GM23248 (cell line): ENCODE measurements at regions not wholly inside any gene's neighbourhood (a gene's known extent, or its start where the extent isn't known, plus 50 kb on each side); places are given as distances from the start of the nearest gene placed in this dataset.

Experiments used
- DNase-seq: peaks from one replicate; pipeline ENCODE4 v3.0.0-alpha.2; 2015
- H2AFZ ChIP-seq: fragments of 200-600 bp; sonication (generic); 2 replicates; pipeline ENCODE4 v1.6.1; 2016; ENCODE audit warnings: antibody characterized with exemption
- H3F3A ChIP-seq: fragments of 200-600 bp; sonication (generic); 2 replicates; pipeline ENCODE4 v1.6.1; 2016; ENCODE audit warnings: mild to moderate bottlenecking, antibody characterized with exemption, mixed run types; ENCODE audit not compliant: insufficient read depth
- H3K27ac ChIP-seq: fragments of 200-600 bp; sonication (generic); 2 replicates; pipeline ENCODE4 v1.5.1; 2016; ENCODE audit warnings: mild to moderate bottlenecking
- H3K27me3 ChIP-seq: fragments of 200-600 bp; sonication (generic); replicated peaks from 2 replicates; pipeline ENCODE4 v1.6.1; 2016; ENCODE audit warnings: mild to moderate bottlenecking; ENCODE audit not compliant: insufficient read depth
- H3K36me3 ChIP-seq: fragments of 200-600 bp; sonication (generic); 2 replicates; pipeline ENCODE4 v1.6.1; 2016; ENCODE audit warnings: low read depth, mild to moderate bottlenecking
- H3K4me1 ChIP-seq: fragments of 200-600 bp; sonication (generic); 2 replicates; pipeline ENCODE4 v1.6.1; 2016; ENCODE audit warnings: mild to moderate bottlenecking; ENCODE audit not compliant: insufficient read depth
- H3K4me2 ChIP-seq: fragments of 200-600 bp; sonication (generic); one replicate; pipeline ENCODE4 v1.6.1; 2016; ENCODE audit warnings: mild to moderate bottlenecking; ENCODE audit not compliant: unreplicated experiment
- H3K4me3 ChIP-seq: fragments of 200-600 bp; sonication (generic); 2 replicates; pipeline ENCODE4 v1.5.1; 2016; ENCODE audit warnings: mild to moderate bottlenecking
- H3K79me2 ChIP-seq: fragments of 200-600 bp; sonication (generic); 2 replicates; pipeline ENCODE4 v1.6.1; 2016; ENCODE audit warnings: mild to moderate bottlenecking; ENCODE audit not compliant: insufficient read depth
- H3K9ac ChIP-seq: fragments of 200-600 bp; sonication (generic); 2 replicates; pipeline ENCODE4 v1.6.1; 2016; ENCODE audit warnings: mild to moderate bottlenecking
- H3K9me2 ChIP-seq: fragments of 200-600 bp; sonication (generic); 2 replicates; pipeline ENCODE4 v1.6.1; 2016; ENCODE audit warnings: mixed run types, mild to moderate bottlenecking, moderate library complexity; ENCODE audit not compliant: insufficient read depth
- H3K9me3 ChIP-seq: fragments of 200-600 bp; sonication (generic); one replicate; pipeline ENCODE4 v1.6.1; 2017; ENCODE audit warnings: low read depth
- H4K20me1 ChIP-seq: fragments of 200-600 bp; sonication (generic); 2 replicates; pipeline ENCODE4 v1.6.0; 2016; ENCODE audit not compliant: insufficient read depth
- EZH2 ChIP-seq: fragments of 200-600 bp; sonication (generic); IDR thresholded peaks from 2 replicates; pipeline ENCODE4 v1.6.1; 2018; ENCODE audit warnings: antibody characterized with exemption, mild to moderate bottlenecking; ENCODE audit not compliant: insufficient read depth, poor library complexity, severe bottlenecking
- EZH2phosphoT487 ChIP-seq: fragments of 200-600 bp; sonication (generic); IDR thresholded peaks from 2 replicates; pipeline ENCODE4 v1.6.1; 2018; ENCODE audit warnings: antibody characterized with exemption, moderate library complexity, mild to moderate bottlenecking, low read depth; ENCODE audit not compliant: insufficient read depth
- WGBS, 2 experiments: methylation state at CpG; one replicate each; pipeline ENCODE4 v1.1.6; 2015 to 2017; ENCODE audit warnings: low lambda C conversion rate in 2 of 2, low coverage in 1 of 2; ENCODE audit errors: missing lambda C conversion rate in 2 of 2; 5-methylcytosine and 5-hydroxymethylcytosine counted together
- in situ Hi-C: fragments of 300-500 bp; cut with MboI; formaldehyde crosslinking; loops from 2 replicates; pipeline ENCODE4 v1.15.0; 2020

DNA sequence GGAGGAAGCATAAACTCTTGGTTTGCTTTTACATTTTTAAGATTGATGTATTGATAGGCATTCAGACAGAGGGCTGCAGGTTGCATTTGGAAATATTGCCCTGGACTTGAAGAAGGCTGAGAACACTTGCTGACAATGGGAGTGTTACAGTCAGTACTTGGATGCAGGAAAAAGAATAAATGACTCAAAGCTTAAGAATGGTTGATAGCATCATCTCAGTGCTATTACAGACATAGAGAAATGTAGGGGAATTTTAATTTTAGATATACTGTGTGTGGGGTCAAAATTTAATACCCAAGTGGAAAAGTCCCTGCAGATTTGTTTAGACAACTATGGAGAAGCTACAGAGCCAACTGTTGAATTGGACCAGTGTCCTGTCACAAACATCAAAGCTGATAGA is 101.1 kb downstream of the ISL1 start:
- Histone ChIP-seq H3K9me2 (no peaks in the 10 kb centered on the region), H3K9me3 (no peaks in the 10 kb centered on the region), H3K27ac (no peak overlapping the region), H3K4me3 (no peak overlapping the region), H4K20me1 (no peaks in the 10 kb centered on the region), H3K36me3 (no peaks in the 10 kb centered on the region), H3K27me3 (no peaks in the 10 kb centered on the region), H3F3A (no peaks in the 10 kb centered on the region), H3K9ac (no peak overlapping the region), H3K4me1 (no peaks in the 10 kb centered on the region), H2AFZ (no peak overlapping the region), H3K4me2 (no peak overlapping the region), H3K79me2 (no peaks in the 10 kb centered on the region)
- DNase-seq, result no peak
- in situ Hi-C loops, result no loop called here
- TF ChIP-seq EZH2phosphoT487 (no peak), EZH2 (no peak)

- no peaks in the 10 kb centered on the region for H3K79me2 ChIP-seq
- H4K20me1 ChIP-seq, result no peaks in the 10 kb centered on the region
- TF ChIP-seq EZH2phosphoT487 (no peak), EZH2 (no peak)
- H2AFZ ChIP-seq, result no peak overlapping the region
- H3K9ac ChIP-seq, result no peak overlapping the region
- WGBS, 2 experiments, result 58 to 81% methylated on average over 1 of the region's 1 CpG
- no peaks in the 10 kb centered on the region for H3K36me3 ChIP-seq
- H3K27ac ChIP-seq, result no peak overlapping the region
- H3K4me1 ChIP-seq, result no peaks in the 10 kb centered on the region
- no peaks in the 10 kb centered on the region for H3K27me3 ChIP-seq
- H3K4me2 ChIP-seq, result no peak overlapping the region
- no peaks in the 10 kb centered on the region for H3F3A ChIP-seq
- DNase-seq, result no peak
- in situ Hi-C loops, result no loop called here
- H3K4me3 ChIP-seq, result no peak overlapping the region
- no peaks in the 10 kb centered on the region for H3K9me2 ChIP-seq
- no peaks in the 10 kb centered on the region for H3K9me3 ChIP-seq
Measured at GRCh38 chr5:51486158-51486557, 102.9 kb downstream of the ISL1 start.

DNA sequence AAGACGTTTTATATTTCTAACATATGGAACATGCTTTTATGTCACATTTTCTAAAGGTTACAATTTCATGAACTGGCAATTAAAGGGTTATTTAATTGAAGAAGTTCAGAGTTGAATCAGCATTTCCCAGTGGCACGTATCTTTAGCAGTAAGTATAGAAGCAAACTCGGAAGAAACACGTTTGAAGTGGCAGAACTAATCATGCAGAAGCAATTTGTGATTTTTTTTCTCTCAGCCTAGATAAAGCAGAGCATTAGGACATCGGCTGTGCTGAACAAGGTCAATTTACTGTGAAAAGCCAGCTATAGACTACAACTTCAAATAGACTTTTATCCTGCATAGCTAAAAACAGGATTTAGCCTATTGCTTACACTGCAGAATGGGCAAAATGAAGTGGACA is 104.7 kb downstream of the ISL1 start:
- Histone ChIP-seq H3K79me2 (no peaks in the 10 kb centered on the region), H3K27ac (no peak overlapping the region), H3K4me1 (no peaks in the 10 kb centered on the region), H2AFZ (no peak overlapping the region), H3K9ac (no peak overlapping the region), H3K36me3 (no peaks in the 10 kb centered on the region), H3K9me3 (no peaks in the 10 kb centered on the region), H4K20me1 (no peaks in the 10 kb centered on the region), H3K4me2 (no peak overlapping the region), H3K9me2 (no peaks in the 10 kb centered on the region), H3K27me3 (no peaks in the 10 kb centered on the region), H3K4me3 (no peak overlapping the region), H3F3A (no peaks in the 10 kb centered on the region)
- TF ChIP-seq EZH2 (no peak), EZH2phosphoT487 (no peak)
- no peak for DNase-seq
- in situ Hi-C loops, result no loop called here
- WGBS, 2 experiments, result 1 to 2% methylated on average over 5 of the region's 5 CpGs

- no peak for DNase-seq
- Histone ChIP-seq H3K4me1 (no peaks in the 10 kb centered on the region), H3K79me2 (no peaks in the 10 kb centered on the region), H3K27me3 (no peaks in the 10 kb centered on the region), H3K36me3 (no peaks in the 10 kb centered on the region), H2AFZ (no peak overlapping the region), H3K4me3 (no peak overlapping the region), H3K27ac (no peak overlapping the region), H3K9me3 (no peaks in the 10 kb centered on the region), H3K4me2 (no peak overlapping the region), H4K20me1 (no peaks in the 10 kb centered on the region), H3K9me2 (no peaks in the 10 kb centered on the region), H3F3A (no peaks in the 10 kb centered on the region), H3K9ac (no peak overlapping the region)
- TF ChIP-seq EZH2phosphoT487, result no peak
- no peak for TF ChIP-seq EZH2
- WGBS, 2 experiments, result 6 to 8% methylated on average over 3 of the region's 3 CpGs
- in situ Hi-C loops, result no loop called here
Measured at GRCh38 chr5:51488803-51489642, 105.8 kb downstream of the ISL1 start.
